Testis (tissue), 2 donors: ENCODE measurements at regions not wholly inside any gene's neighbourhood (a gene's known extent, or its start where the extent isn't known, plus 50 kb on each side); places are given as distances from the start of the nearest gene placed in this dataset.

Experiments used
- DNase-seq: peaks from one replicate; pipeline ENCODE4 v3.0.0-alpha.2; 2019
- H3K27ac ChIP-seq, 2 donors: fragments of 200-600 bp; sonication (generic); one replicate each; pipeline ENCODE4 v1.5.1; 2019
- H3K27me3 ChIP-seq: fragments of 200-600 bp; sonication (generic); one replicate; pipeline ENCODE4 v1.5.1; 2019
- H3K36me3 ChIP-seq: fragments of 200-600 bp; sonication (generic); one replicate; pipeline ENCODE4 v1.5.1; 2017; ENCODE audit warnings: low read depth; ENCODE audit errors: missing control alignments
- H3K4me1 ChIP-seq: fragments of 200-600 bp; sonication (generic); one replicate; pipeline ENCODE4 v1.5.1; 2019
- H3K4me3 ChIP-seq, 2 donors: fragments of 200-600 bp; sonication (generic); one replicate each; pipeline ENCODE4 v1.5.1; 2017 to 2019
- H3K9me3 ChIP-seq: fragments of 200-600 bp; sonication (generic); one replicate; pipeline ENCODE4 v1.5.1; 2017
- CTCF ChIP-seq, 3 experiments: fragments of 450-650 bp in 2 of 3; fragments of 200-600 bp in 1 of 3; sonication (generic) in 1 of 3; IDR thresholded peaks; one replicate each; pipeline ENCODE4 v1.5.1; 2016 to 2019; ENCODE audit warnings: antibody characterized with exemption in 3 of 3, mild to moderate bottlenecking in 2 of 3, moderate library complexity in 1 of 3
- POLR2A ChIP-seq: fragments of 450-650 bp; IDR thresholded peaks from one replicate; pipeline ENCODE4 v1.6.1; 2017; ENCODE audit warnings: antibody characterized with exemption, mild to moderate bottlenecking, moderate library complexity
- WGBS, 2 donors: methylation state at CpG; one replicate each; pipeline ENCODE4 v1.1.5; 2018; 5-methylcytosine and 5-hydroxymethylcytosine counted together
- intact Hi-C: fragments of 100-400 bp; cut with DNase I; formaldehyde crosslinking; loops from one replicate; pipeline ENCODE4 v1.15.1; 2023; ENCODE audit warnings: low total_unique reads

- TF ChIP-seq CTCF (IDR thresholded peaks at IDR 0.05) (no peak), POLR2A (no peak)
- Histone ChIP-seq H3K27ac (no peak overlapping the region), H3K27me3 (no peaks in the 10 kb centered on the region), H3K36me3 (no peaks in the 10 kb centered on the region), H3K9me3 (no peaks in the 10 kb centered on the region), H3K4me3 (no peak overlapping the region), H3K4me1 (no peaks in the 10 kb centered on the region)
- 68 to 81% methylated on average over 2 to 22 of the region's 22 CpGs for WGBS, 2 donors
- intact Hi-C loops, result no loop called here
- DNase-seq, result no peak
Measured at GRCh38 chr1:25020851-25021590, 90.9 kb upstream of the RUNX3 start.

GRCh38 chr1:25020173-25020845 lies 90.2 kb upstream of the RUNX3 start:
- Histone ChIP-seq H3K4me1 (no peaks in the 10 kb centered on the region), H3K36me3 (no peaks in the 10 kb centered on the region), H3K9me3 (no peaks in the 10 kb centered on the region), H3K27ac (no peak overlapping the region), H3K27me3 (no peaks in the 10 kb centered on the region), H3K4me3 (no peak overlapping the region)
- no peak for DNase-seq
- WGBS, 2 donors, result 83 to 84% methylated on average over 15 of the region's 15 CpGs
- intact Hi-C loops, result no loop called here
- TF ChIP-seq POLR2A (no peak), CTCF (IDR thresholded peaks at IDR 0.05) (no peak)

GRCh38 chr1:25019337-25020172 lies 89.5 kb upstream of the RUNX3 start:
- intact Hi-C loops, result no loop called here
- H3K27me3 ChIP-seq, result no peaks in the 10 kb centered on the region
- H3K4me1 ChIP-seq, result no peaks in the 10 kb centered on the region
- H3K9me3 ChIP-seq, result no peaks in the 10 kb centered on the region
- H3K36me3 ChIP-seq, result no peaks in the 10 kb centered on the region
- no peak for DNase-seq
- TF ChIP-seq CTCF (IDR thresholded peaks at IDR 0.05), result no peak
- no peak for TF ChIP-seq POLR2A
- WGBS, 2 donors, result 87 to 91% methylated on average over 10 to 13 of the region's 13 CpGs
- H3K27ac ChIP-seq, result no peak overlapping the region
- no peak overlapping the region for H3K4me3 ChIP-seq

GRCh38 chr1:25018943-25019336 lies 88.9 kb upstream of the RUNX3 start:
- intact Hi-C loops, result no loop called here
- no peaks in the 10 kb centered on the region for H3K9me3 ChIP-seq
- no peak overlapping the region for H3K27ac ChIP-seq
- H3K4me1 ChIP-seq, result no peaks in the 10 kb centered on the region
- H3K27me3 ChIP-seq, result no peaks in the 10 kb centered on the region
- H3K36me3 ChIP-seq, result no peaks in the 10 kb centered on the region
- 93 to 98% methylated on average over 5 of the region's 5 CpGs for WGBS, 2 donors
- no peak overlapping the region for H3K4me3 ChIP-seq
- DNase-seq, result no peak
- TF ChIP-seq CTCF (IDR thresholded peaks at IDR 0.05) (no peak), POLR2A (no peak)
